GM12891 (cell line): ENCODE measurements at regions not wholly inside any gene's neighbourhood (a gene's known extent, or its start where the extent isn't known, plus 50 kb on each side); places are given as distances from the start of the nearest gene placed in this dataset.

Experiments used
- PAX5 ChIP-seq: IDR thresholded peaks from 2 replicates; pipeline ENCODE4 v1.6.1; 2011; ENCODE audit warnings: low read length, moderate library complexity, mild to moderate bottlenecking; ENCODE audit not compliant: insufficient read depth, severe bottlenecking
- POLR2A ChIP-seq: IDR thresholded peaks from 2 replicates; pipeline ENCODE4 v1.6.1; 2011; ENCODE audit warnings: low read depth, low read length, control low read depth
- POLR2AphosphoS5 ChIP-seq: IDR thresholded peaks from 2 replicates; pipeline ENCODE4 v1.6.1; 2011; ENCODE audit warnings: low read depth, low read length, control low read depth
- POU2F2 ChIP-seq: IDR thresholded peaks from 2 replicates; pipeline ENCODE4 v1.6.1; 2011; ENCODE audit warnings: low read depth, mild to moderate bottlenecking, control low read depth, low read length, moderate library complexity
- SPI1 ChIP-seq: IDR thresholded peaks from 2 replicates; pipeline ENCODE4 v1.6.1; 2011; ENCODE audit warnings: low read depth, low read length, control low read depth
- TAF1 ChIP-seq: IDR thresholded peaks from 2 replicates; pipeline ENCODE4 v1.6.1; 2011; ENCODE audit warnings: low read depth, low read length, control low read depth

GRCh38 chr7:9621927-9622326, 1188.5 kb downstream of the NXPH1 start:
- TF ChIP-seq TAF1 = no peak
- TF ChIP-seq POLR2A = no peak
- TF ChIP-seq POLR2AphosphoS5 = no peak
- TF ChIP-seq SPI1 = no peak
- TF ChIP-seq PAX5 = no peak
- TF ChIP-seq POU2F2 = no peak
